ENCODE measurements at regions not wholly inside any gene's neighbourhood (a gene's known extent, or its start where the extent isn't known, plus 50 kb on each side); places are given as distances from the start of the nearest gene placed in this dataset.

- no peak overlapping the region for H3K27ac ChIP-seq
- no peaks in the 10 kb centered on the region for H3K4me1 ChIP-seq
- 47 to 53% methylated on average over 3 of the region's 3 CpGs for WGBS, 2 donors (ENCODE audit: low coverage in 1 of 2)
- no peak for TF ChIP-seq POLR2A (IDR thresholded peaks at IDR 0.05)
- TF ChIP-seq EP300 (IDR thresholded peaks at IDR 0.05), result no peak
- TF ChIP-seq, protein P1, sequence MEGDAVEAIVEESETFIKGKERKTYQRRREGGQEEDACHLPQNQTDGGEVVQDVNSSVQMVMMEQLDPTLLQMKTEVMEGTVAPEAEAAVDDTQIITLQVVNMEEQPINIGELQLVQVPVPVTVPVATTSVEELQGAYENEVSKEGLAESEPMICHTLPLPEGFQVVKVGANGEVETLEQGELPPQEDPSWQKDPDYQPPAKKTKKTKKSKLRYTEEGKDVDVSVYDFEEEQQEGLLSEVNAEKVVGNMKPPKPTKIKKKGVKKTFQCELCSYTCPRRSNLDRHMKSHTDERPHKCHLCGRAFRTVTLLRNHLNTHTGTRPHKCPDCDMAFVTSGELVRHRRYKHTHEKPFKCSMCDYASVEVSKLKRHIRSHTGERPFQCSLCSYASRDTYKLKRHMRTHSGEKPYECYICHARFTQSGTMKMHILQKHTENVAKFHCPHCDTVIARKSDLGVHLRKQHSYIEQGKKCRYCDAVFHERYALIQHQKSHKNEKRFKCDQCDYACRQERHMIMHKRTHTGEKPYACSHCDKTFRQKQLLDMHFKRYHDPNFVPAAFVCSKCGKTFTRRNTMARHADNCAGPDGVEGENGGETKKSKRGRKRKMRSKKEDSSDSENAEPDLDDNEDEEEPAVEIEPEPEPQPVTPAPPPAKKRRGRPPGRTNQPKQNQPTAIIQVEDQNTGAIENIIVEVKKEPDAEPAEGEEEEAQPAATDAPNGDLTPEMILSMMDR (IDR thresholded peaks at IDR 0.05), result no peak
- TF ChIP-seq POLR2AphosphoS5 (IDR thresholded peaks at IDR 0.05), result no peak
- H3K4me3 ChIP-seq, result no peak overlapping the region
- no peaks in the 10 kb centered on the region for H3K9me3 ChIP-seq
- no peak for ATAC-seq
- no peaks in the 10 kb centered on the region for H3K36me3 ChIP-seq
- no peaks in the 10 kb centered on the region for H3K27me3 ChIP-seq
These were observed 747.9 kb upstream of the NCAM2 start for GRCh38 chr21:20250337-20250736.

DNA sequence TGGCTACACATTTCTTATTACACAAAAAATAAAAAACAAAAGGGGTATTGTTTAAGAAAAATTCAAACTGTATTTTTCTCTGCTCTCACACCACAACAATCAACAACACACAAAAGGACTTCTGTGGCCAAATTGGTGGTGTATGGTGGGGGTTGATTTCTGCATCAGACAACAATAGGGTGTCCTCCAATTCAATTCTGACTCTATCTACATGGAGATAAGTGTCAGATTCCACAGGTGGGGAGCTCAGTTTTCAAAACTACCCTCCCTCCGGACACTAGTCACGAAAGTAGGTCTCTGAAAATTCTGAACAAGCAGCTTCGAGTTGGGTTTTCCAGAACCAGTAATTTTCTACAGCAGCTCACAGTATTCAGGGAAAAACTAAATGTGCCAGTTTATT, 744.9 kb upstream of the NCAM2 start:
- 74 to 75% methylated on average over 2 to 3 of the region's 3 CpGs for WGBS, 2 donors (ENCODE audit: low coverage in 1 of 2)
- no peaks in the 10 kb centered on the region for H3K27me3 ChIP-seq
- no peaks in the 10 kb centered on the region for H3K36me3 ChIP-seq
- no peaks in the 10 kb centered on the region for H3K4me1 ChIP-seq
- TF ChIP-seq, protein P1 (IDR thresholded peaks at IDR 0.05), result no peak
- no peak for TF ChIP-seq POLR2A (IDR thresholded peaks at IDR 0.05)
- TF ChIP-seq EP300 (IDR thresholded peaks at IDR 0.05), result no peak
- TF ChIP-seq POLR2AphosphoS5 (IDR thresholded peaks at IDR 0.05), result no peak
- H3K9me3 ChIP-seq, result no peaks in the 10 kb centered on the region
- H3K4me3 ChIP-seq, result no peak overlapping the region
- ATAC-seq, result no peak
- H3K27ac ChIP-seq, result no peak overlapping the region

- no peak overlapping the region for H3K27ac ChIP-seq
- no peaks in the 10 kb centered on the region for H3K4me1 ChIP-seq
- ATAC-seq, result no peak
- no peaks in the 10 kb centered on the region for H3K36me3 ChIP-seq
- TF ChIP-seq, protein P1 (IDR thresholded peaks at IDR 0.05), result no peak
- no peak for TF ChIP-seq POLR2AphosphoS5 (IDR thresholded peaks at IDR 0.05)
- no peak for TF ChIP-seq EP300 (IDR thresholded peaks at IDR 0.05)
- TF ChIP-seq POLR2A (IDR thresholded peaks at IDR 0.05), result no peak
- no peak overlapping the region for H3K4me3 ChIP-seq
- H3K27me3 ChIP-seq, result no peaks in the 10 kb centered on the region
- H3K9me3 ChIP-seq, result no peaks in the 10 kb centered on the region
- WGBS, 2 donors (ENCODE audit: low coverage in 1 of 2), result 78 to 89% methylated on average over 3 to 4 of the region's 4 CpGs
These were observed 743.2 kb upstream of the NCAM2 start for GRCh38 chr21:20254964-20255363.

- Histone ChIP-seq H3K4me1 (no peaks in the 10 kb centered on the region), H3K9me3 (no peaks in the 10 kb centered on the region), H3K27me3 (no peaks in the 10 kb centered on the region), H3K27ac (no peak overlapping the region), H3K36me3 (no peaks in the 10 kb centered on the region), H3K4me3 (no peak overlapping the region)
- ATAC-seq, result no peak
- TF ChIP-seq POLR2AphosphoS5 (IDR thresholded peaks at IDR 0.05) (no peak), POLR2A (IDR thresholded peaks at IDR 0.05) (no peak), EP300 (IDR thresholded peaks at IDR 0.05) (no peak)
- TF ChIP-seq, protein P1 (IDR thresholded peaks at IDR 0.05), result no peak
- WGBS, 2 donors (ENCODE audit: low coverage in 1 of 2), result 79 to 88% methylated on average over 3 to 4 of the region's 4 CpGs
These were observed 741.0 kb upstream of the NCAM2 start for GRCh38 chr21:20257052-20257740.

GRCh38 chr21:20258542-20258941, 739.7 kb upstream of the NCAM2 start:
- no peak for ATAC-seq
- Histone ChIP-seq H3K4me1 (no peaks in the 10 kb centered on the region), H3K27me3 (no peaks in the 10 kb centered on the region), H3K4me3 (no peak overlapping the region), H3K27ac (no peak overlapping the region), H3K9me3 (no peaks in the 10 kb centered on the region), H3K36me3 (no peaks in the 10 kb centered on the region)
- TF ChIP-seq POLR2AphosphoS5 (IDR thresholded peaks at IDR 0.05) (no peak), POLR2A (IDR thresholded peaks at IDR 0.05) (no peak), EP300 (IDR thresholded peaks at IDR 0.05) (no peak)
- TF ChIP-seq, protein P1 (IDR thresholded peaks at IDR 0.05), result no peak
- WGBS, 2 donors (ENCODE audit: low coverage in 1 of 2), result 20 to 26% methylated on average over 2 of the region's 2 CpGs

Data from gastroesophageal sphincter (tissue), 4 donors.